Adrenal gland (tissue), 5 donors: ENCODE measurements at regions not wholly inside any gene's neighbourhood (a gene's known extent, or its start where the extent isn't known, plus 50 kb on each side); places are given as distances from the start of the nearest gene placed in this dataset.

ENCODE experiments used
- POLR2A ChIP-seq, 2 donors: fragments of 450-650 bp; IDR thresholded peaks; one replicate each; pipeline ENCODE4 v1.6.1; 2017; ENCODE audit warnings: antibody characterized with exemption in 2 of 2, mild to moderate bottlenecking in 2 of 2, moderate library complexity in 1 of 2
- TF ChIP-seq, protein P1 (sequence below), 6 experiments: fragments of 450-650 bp in 4 of 6; fragments of 200-600 bp in 2 of 6; sonication (generic) in 1 of 6; IDR thresholded peaks; 1 replicate in 5 of 6; 2 replicates in 1 of 6; pipeline versions ENCODE4 v1.5.1 to v1.8.0; 2016 to 2021; ENCODE audit warnings: antibody characterized with exemption in 6 of 6, mild to moderate bottlenecking in 2 of 6, moderate library complexity in 1 of 6
- donor health status: DM: no; HTN: no; CAD: no.

GRCh38 chr13:44765001-44765471 lies 188.9 kb upstream of the TSC22D1 start:
- TF ChIP-seq, protein P1, sequence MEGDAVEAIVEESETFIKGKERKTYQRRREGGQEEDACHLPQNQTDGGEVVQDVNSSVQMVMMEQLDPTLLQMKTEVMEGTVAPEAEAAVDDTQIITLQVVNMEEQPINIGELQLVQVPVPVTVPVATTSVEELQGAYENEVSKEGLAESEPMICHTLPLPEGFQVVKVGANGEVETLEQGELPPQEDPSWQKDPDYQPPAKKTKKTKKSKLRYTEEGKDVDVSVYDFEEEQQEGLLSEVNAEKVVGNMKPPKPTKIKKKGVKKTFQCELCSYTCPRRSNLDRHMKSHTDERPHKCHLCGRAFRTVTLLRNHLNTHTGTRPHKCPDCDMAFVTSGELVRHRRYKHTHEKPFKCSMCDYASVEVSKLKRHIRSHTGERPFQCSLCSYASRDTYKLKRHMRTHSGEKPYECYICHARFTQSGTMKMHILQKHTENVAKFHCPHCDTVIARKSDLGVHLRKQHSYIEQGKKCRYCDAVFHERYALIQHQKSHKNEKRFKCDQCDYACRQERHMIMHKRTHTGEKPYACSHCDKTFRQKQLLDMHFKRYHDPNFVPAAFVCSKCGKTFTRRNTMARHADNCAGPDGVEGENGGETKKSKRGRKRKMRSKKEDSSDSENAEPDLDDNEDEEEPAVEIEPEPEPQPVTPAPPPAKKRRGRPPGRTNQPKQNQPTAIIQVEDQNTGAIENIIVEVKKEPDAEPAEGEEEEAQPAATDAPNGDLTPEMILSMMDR (IDR thresholded peaks at IDR 0.05), result no peak
- TF ChIP-seq POLR2A (IDR thresholded peaks at IDR 0.05), result no peak
